H9 (cell line): ENCODE measurements at regions not wholly inside any gene's neighbourhood (a gene's known extent, or its start where the extent isn't known, plus 50 kb on each side); places are given as distances from the start of the nearest gene placed in this dataset.

ENCODE experiments used
- DNase-seq: peaks from one replicate; pipeline ENCODE4 v3.0.0-alpha.2; 2017
- H2AFZ ChIP-seq: one replicate; pipeline ENCODE4 v1.6.1; 2013; ENCODE audit warnings: mild to moderate bottlenecking, low read length, control low read depth, moderate library complexity
- H2AK5ac ChIP-seq: 2 replicates; pipeline ENCODE4 v1.6.1; 2013; ENCODE audit warnings: low read length, control low read depth, mixed read lengths; ENCODE audit not compliant: insufficient read length
- H2BK120ac ChIP-seq: one replicate; pipeline ENCODE4 v1.6.1; 2013; ENCODE audit warnings: low read depth, mild to moderate bottlenecking, low read length, control low read depth, inconsistent platforms; ENCODE audit not compliant: poor library complexity, severe bottlenecking
- H2BK12ac ChIP-seq: 2 replicates; pipeline ENCODE4 v1.6.1; 2013; ENCODE audit warnings: low read length, control low read depth, mixed read lengths, low read depth; ENCODE audit not compliant: insufficient read length
- H2BK15ac ChIP-seq: 2 replicates; pipeline ENCODE4 v1.6.1; 2013; ENCODE audit warnings: low read depth, low read length, control low read depth
- H2BK20ac ChIP-seq: one replicate; pipeline ENCODE4 v1.6.1; 2013; ENCODE audit warnings: low read depth, mild to moderate bottlenecking, low read length, control low read depth, inconsistent platforms; ENCODE audit not compliant: poor library complexity, severe bottlenecking
- H2BK5ac ChIP-seq: 2 replicates; pipeline ENCODE4 v1.6.1; 2013; ENCODE audit warnings: low read length, control low read depth, mixed read lengths; ENCODE audit not compliant: insufficient read length
- H3K14ac ChIP-seq: 2 replicates; pipeline ENCODE4 v1.6.1; 2013; ENCODE audit warnings: low read length, control low read depth; ENCODE audit not compliant: insufficient read depth
- H3K18ac ChIP-seq: 2 replicates; pipeline ENCODE4 v1.6.1; 2013; ENCODE audit warnings: low read depth, mild to moderate bottlenecking, mixed read lengths, low read length, control low read depth; ENCODE audit not compliant: insufficient read length
- H3K23ac ChIP-seq: 2 replicates; pipeline ENCODE4 v1.6.1; 2013; ENCODE audit warnings: low read length, control low read depth, mixed read lengths, low read depth; ENCODE audit not compliant: insufficient read length
- H3K23me2 ChIP-seq: 2 replicates; pipeline ENCODE4 v1.6.1; 2013; ENCODE audit warnings: low read depth, mild to moderate bottlenecking, mixed read lengths, low read length, control low read depth; ENCODE audit not compliant: insufficient read length, poor library complexity, severe bottlenecking
- H3K27ac ChIP-seq: 2 replicates; pipeline ENCODE4 v1.5.1; 2013; ENCODE audit warnings: low read length, control low read depth, mixed read lengths, low read depth; ENCODE audit not compliant: insufficient read length
- H3K27me3 ChIP-seq: 2 replicates; pipeline ENCODE4 v1.6.1; 2013; ENCODE audit warnings: low read length, control low read depth, inconsistent platforms; ENCODE audit not compliant: insufficient read depth
- H3K4ac ChIP-seq: 2 replicates; pipeline ENCODE4 v1.6.1; 2013; ENCODE audit warnings: low read depth, mild to moderate bottlenecking, control low read depth, inconsistent platforms, low read length, moderate library complexity
- H3K4me1 ChIP-seq: 2 replicates; pipeline ENCODE4 v1.6.1; 2013; ENCODE audit warnings: low read length, control low read depth, inconsistent platforms; ENCODE audit not compliant: insufficient read depth
- H3K4me2 ChIP-seq: 2 replicates; pipeline ENCODE4 v1.6.1; 2013; ENCODE audit warnings: low read length, control low read depth, mixed read lengths; ENCODE audit not compliant: insufficient read length, insufficient read depth
- H3K56ac ChIP-seq: 2 replicates; pipeline ENCODE4 v1.6.1; 2013; ENCODE audit warnings: low read depth, mild to moderate bottlenecking, mixed read lengths, low read length, control low read depth; ENCODE audit not compliant: insufficient read length
- H3K79me1 ChIP-seq: 2 replicates; pipeline ENCODE4 v1.6.1; 2013; ENCODE audit warnings: low read depth, mild to moderate bottlenecking, moderate library complexity, low read length, control low read depth, inconsistent platforms; ENCODE audit not compliant: insufficient read depth, poor library complexity, severe bottlenecking
- H3K79me2 ChIP-seq: 2 replicates; pipeline ENCODE4 v1.6.1; 2013; ENCODE audit warnings: low read length, control low read depth, inconsistent platforms; ENCODE audit not compliant: insufficient read depth
- H3K9ac ChIP-seq: 2 replicates; pipeline ENCODE4 v1.6.1; 2013; ENCODE audit warnings: low read length, control low read depth, mixed read lengths; ENCODE audit not compliant: insufficient read length; ENCODE audit errors: extremely low read depth
- H3K9me3 ChIP-seq: one replicate; pipeline ENCODE4 v1.6.1; 2013; ENCODE audit warnings: low read depth, low read length, inconsistent platforms; ENCODE audit not compliant: control insufficient read depth
- H3T11ph ChIP-seq: one replicate; pipeline ENCODE4 v1.6.1; 2013; ENCODE audit warnings: mild to moderate bottlenecking, low read length, control low read depth, inconsistent platforms
- H4K20me1 ChIP-seq: one replicate; pipeline ENCODE4 v1.6.1; 2013; ENCODE audit not compliant: control insufficient read depth, insufficient read length, insufficient read depth
- H4K5ac ChIP-seq: 2 replicates; pipeline ENCODE4 v1.6.1; 2013; ENCODE audit warnings: low read depth, mild to moderate bottlenecking, mixed read lengths, low read length, control low read depth; ENCODE audit not compliant: insufficient read length
- H4K8ac ChIP-seq: replicated peaks from 2 replicates; pipeline ENCODE4 v1.6.1; 2013; ENCODE audit warnings: low read length, control low read depth, mixed read lengths, low read depth; ENCODE audit not compliant: insufficient read length
- H4K91ac ChIP-seq: 2 replicates; pipeline ENCODE4 v1.6.1; 2013; ENCODE audit warnings: low read depth, mild to moderate bottlenecking, moderate library complexity, mixed read lengths, low read length, control low read depth; ENCODE audit not compliant: insufficient read length
- H3K27ac Mint-ChIP-seq, 3 experiments: 2 replicates in 2 of 3; 3 replicates in 1 of 3; pipeline ENCODE4 v1.8.0; 2020 to 2021; ENCODE audit warnings: mixed read lengths in 3 of 3, mild to moderate bottlenecking in 1 of 3, moderate library complexity in 1 of 3
- H3K27me3 Mint-ChIP-seq: 2 replicates; pipeline ENCODE4 v1.8.0; 2021; ENCODE audit warnings: low read depth, mild to moderate bottlenecking, moderate library complexity, mixed read lengths
- H3K36me3 Mint-ChIP-seq, 3 experiments: 2 replicates in 2 of 3; 3 replicates in 1 of 3; pipeline ENCODE4 v1.8.0; 2020 to 2021; ENCODE audit warnings: low read depth in 3 of 3, mixed read lengths in 3 of 3; ENCODE audit not compliant: insufficient read depth in 1 of 3
- H3K4me1 Mint-ChIP-seq, 2 experiments: 2 replicates each; pipeline ENCODE4 v1.8.0; 2020; ENCODE audit warnings: mixed read lengths in 2 of 2
- H3K4me3 Mint-ChIP-seq, 2 experiments: 2 replicates in 1 of 2; 3 replicates in 1 of 2; pipeline ENCODE4 v1.8.0; 2020 to 2021; ENCODE audit warnings: mild to moderate bottlenecking in 2 of 2, mixed read lengths in 2 of 2, moderate library complexity in 1 of 2
- H3K9me3 Mint-ChIP-seq, 2 experiments: 2 replicates in 1 of 2; 3 replicates in 1 of 2; pipeline ENCODE4 v1.8.0; 2020; ENCODE audit warnings: mild to moderate bottlenecking in 2 of 2, mixed read lengths in 2 of 2, moderate library complexity in 1 of 2
- WGBS: extraction: QIAGEN DNeasy Blood & Tissue Kit; methylation state at CpG from one replicate; pipeline ENCODE4 v1.1.7; 2013; ENCODE audit warnings: missing lambda C conversion rate, low lambda C conversion rate, mixed read lengths; ENCODE audit not compliant: insufficient read length; ENCODE audit errors: extremely low coverage; 5-methylcytosine and 5-hydroxymethylcytosine counted together
- TF ChIP-seq, protein P1 (sequence below): fragments of 200-600 bp; sonication (generic); conservative IDR thresholded peaks from 3 replicates; pipeline ENCODE4 v1.8.0; 2021; ENCODE audit warnings: antibody characterized with exemption, mild to moderate bottlenecking

DNA sequence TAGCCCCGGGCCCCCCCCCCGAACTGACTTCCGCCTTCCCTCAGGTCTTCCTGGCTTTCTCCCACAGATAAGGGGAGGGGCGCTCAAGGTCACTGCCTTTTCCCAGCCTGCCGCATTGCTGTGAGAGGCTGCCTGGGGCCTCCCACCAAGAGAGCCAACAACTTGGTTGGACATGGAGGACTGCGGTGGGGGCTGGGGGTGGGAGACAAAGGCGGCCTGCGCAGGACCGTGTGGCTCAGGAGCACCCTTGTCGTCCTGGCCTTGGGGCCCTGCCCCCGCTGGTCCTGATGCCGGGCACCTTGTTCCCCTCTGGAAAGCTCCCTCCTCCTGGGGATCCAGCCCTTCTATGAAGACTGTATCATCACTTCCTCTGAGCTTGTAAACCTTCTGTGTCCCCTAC lies 105.6 kb upstream of the FOXF1 start:
- H4K91ac ChIP-seq: no peak overlapping the region
- no peak overlapping the region for H4K8ac ChIP-seq
- no peak overlapping the region for H3K9ac ChIP-seq
- H3K9me3 Mint-ChIP-seq: no peaks in the 10 kb centered on the region; a peak in 1 of 5 replicates
- H2BK15ac ChIP-seq: no peak overlapping the region
- no peak overlapping the region for H4K5ac ChIP-seq
- no peaks in the 10 kb centered on the region for H3K4me1 ChIP-seq
- no peak overlapping the region for H3K4ac ChIP-seq
- H2BK120ac ChIP-seq: no peak overlapping the region
- H3K14ac ChIP-seq: no peak overlapping the region
- H3K36me3 Mint-ChIP-seq: no peaks in the 10 kb centered on the region; a peak in 1 of 7 replicates
- no peak overlapping the region for H3K18ac ChIP-seq
- no peak overlapping the region for H2AK5ac ChIP-seq
- H2BK12ac ChIP-seq: no peak overlapping the region
- no peak overlapping the region for H3K27ac ChIP-seq
- no peak overlapping the region for H3T11ph ChIP-seq
- no peaks in the 10 kb centered on the region for H3K79me2 ChIP-seq
- H3K23ac ChIP-seq: no peak overlapping the region
- no peak for DNase-seq
- H2BK20ac ChIP-seq: no peak overlapping the region
- H4K20me1 ChIP-seq: no peaks in the 10 kb centered on the region
- no peak overlapping the region for H2AFZ ChIP-seq
- no peak overlapping the region for H2BK5ac ChIP-seq
- no peaks in the 10 kb centered on the region for H3K27me3 ChIP-seq
- no peak overlapping the region for H3K56ac ChIP-seq
- no CpG with 5 or more reads among the region's 12 CpGs for WGBS
- no peaks in the 10 kb centered on the region for H3K9me3 ChIP-seq
- H3K27ac Mint-ChIP-seq: no peak overlapping the region
- no peaks in the 10 kb centered on the region for H3K23me2 ChIP-seq
- H3K4me3 Mint-ChIP-seq: no peak overlapping the region
- peaks cover 32% of the 10 kb centered on the region for H3K27me3 Mint-ChIP-seq
- H3K4me2 ChIP-seq: no peak overlapping the region
- H3K79me1 ChIP-seq: no peaks in the 10 kb centered on the region
- H3K4me1 Mint-ChIP-seq: peaks cover 17 to 28% of the 10 kb centered on the region in 2 experiments
- TF ChIP-seq, protein P1, sequence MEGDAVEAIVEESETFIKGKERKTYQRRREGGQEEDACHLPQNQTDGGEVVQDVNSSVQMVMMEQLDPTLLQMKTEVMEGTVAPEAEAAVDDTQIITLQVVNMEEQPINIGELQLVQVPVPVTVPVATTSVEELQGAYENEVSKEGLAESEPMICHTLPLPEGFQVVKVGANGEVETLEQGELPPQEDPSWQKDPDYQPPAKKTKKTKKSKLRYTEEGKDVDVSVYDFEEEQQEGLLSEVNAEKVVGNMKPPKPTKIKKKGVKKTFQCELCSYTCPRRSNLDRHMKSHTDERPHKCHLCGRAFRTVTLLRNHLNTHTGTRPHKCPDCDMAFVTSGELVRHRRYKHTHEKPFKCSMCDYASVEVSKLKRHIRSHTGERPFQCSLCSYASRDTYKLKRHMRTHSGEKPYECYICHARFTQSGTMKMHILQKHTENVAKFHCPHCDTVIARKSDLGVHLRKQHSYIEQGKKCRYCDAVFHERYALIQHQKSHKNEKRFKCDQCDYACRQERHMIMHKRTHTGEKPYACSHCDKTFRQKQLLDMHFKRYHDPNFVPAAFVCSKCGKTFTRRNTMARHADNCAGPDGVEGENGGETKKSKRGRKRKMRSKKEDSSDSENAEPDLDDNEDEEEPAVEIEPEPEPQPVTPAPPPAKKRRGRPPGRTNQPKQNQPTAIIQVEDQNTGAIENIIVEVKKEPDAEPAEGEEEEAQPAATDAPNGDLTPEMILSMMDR: no peak
